ENCODE measurements at regions not wholly inside any gene's neighbourhood (a gene's known extent, or its start where the extent isn't known, plus 50 kb on each side); places are given as distances from the start of the nearest gene placed in this dataset.
"Not testable (repeated sequence)": the region's sequence is repeated elsewhere in the genome, so short reads cannot be mapped to it uniquely, and the experiment has no call there.

DNA sequence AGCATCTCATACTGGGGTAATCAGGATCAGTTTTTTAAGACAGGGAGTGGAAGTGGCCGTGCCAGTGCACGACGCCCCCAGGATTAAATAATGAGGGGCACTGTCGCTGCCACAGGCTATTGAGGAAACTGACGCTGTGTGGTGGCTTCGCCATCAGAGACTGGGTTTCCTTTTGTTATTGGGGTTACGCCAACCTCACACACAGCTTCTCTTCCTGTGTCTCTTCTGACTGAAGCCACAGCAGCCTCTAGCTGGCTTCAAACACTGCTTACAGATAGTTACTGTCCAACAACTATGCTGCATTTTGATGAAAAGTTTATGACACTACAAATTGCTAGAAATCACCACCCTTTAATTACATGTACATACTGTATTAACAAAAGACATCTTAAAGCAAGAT is 521.9 kb upstream of the SALL3 start:
- DNase-seq (ENCODE audit: low read depth): no peak

DNA sequence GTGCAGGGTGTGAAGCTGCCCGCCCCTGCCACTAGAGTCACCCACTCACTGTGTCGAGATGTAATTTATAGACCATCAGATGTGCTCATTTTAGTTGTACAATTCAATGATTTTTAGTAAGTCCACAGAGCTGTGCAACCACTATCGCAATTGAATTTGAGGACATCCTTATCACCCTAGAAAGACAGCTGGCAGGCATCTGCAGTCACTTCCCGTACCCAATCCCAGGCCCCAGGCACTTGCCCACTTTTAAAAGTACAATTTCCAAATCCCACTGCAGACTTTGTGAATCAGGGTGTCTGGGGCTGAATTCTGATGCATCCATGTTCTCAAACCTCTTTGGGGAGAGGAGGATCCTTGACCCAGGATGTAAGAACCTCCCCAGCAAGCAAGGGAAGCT is 521.3 kb upstream of the SALL3 start:
- no peak for DNase-seq (ENCODE audit: low read depth)

DNA sequence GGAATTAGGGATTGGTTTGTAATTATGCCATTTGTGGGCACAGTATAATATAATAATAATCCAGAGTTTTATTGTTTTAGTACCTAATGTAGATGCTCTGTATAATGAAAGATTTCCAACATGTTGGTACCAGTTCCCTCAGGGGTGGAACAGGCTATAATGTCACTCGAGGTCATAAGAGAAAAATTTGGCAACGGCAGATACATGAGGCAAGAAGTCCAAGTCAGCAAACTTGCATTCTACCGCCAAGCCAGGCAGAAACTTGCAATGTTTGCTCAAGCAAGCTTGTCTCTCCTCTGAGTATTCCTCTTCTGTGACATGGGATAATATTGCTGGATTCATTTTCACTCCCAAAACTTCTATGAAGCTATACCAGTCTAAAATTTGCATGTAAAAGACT is 520.0 kb upstream of the SALL3 start:
- no peak for DNase-seq (ENCODE audit: low read depth)

DNA sequence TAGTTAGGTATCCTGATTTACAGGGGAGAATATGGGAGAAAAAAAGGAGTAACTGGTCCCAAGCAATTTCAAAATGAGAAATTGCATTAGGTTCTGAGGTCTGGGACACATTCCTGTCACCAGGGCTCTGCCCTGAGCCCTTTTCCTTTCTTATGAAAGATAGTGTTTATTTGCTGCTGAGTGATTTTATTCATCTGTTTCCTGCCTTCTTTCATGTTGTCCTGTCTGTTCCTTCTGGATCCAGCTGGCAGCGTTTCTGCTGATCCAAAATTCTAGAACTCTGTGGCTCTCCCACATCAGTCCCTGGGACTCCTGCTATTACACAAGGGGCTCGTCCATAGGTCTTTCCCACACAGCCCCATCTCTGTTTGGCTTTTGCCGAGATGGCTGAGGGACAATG is 519.1 kb upstream of the SALL3 start:
- no peak for DNase-seq (ENCODE audit: low read depth)

DNA sequence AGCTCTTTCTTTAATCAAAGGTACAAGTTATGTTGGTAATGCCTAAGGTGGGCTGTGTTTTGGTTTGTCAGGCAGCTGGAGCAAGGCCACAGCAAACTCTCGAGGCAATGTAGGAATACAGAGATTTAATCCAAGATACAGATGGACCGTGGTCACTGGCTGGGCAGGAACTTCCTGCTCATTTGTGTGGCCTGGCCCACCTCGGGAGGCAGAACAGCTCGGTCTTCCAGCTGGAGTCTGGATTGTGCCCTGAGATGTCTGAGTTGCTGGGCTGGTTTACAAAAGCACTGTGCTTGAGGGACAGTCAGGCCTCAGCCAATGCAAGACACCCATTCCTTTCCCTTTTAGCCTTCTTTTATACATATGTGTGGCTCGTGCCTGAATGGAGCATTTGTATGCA is 506.1 kb upstream of the SALL3 start:
- no peak for DNase-seq (ENCODE audit: low read depth)

DNA sequence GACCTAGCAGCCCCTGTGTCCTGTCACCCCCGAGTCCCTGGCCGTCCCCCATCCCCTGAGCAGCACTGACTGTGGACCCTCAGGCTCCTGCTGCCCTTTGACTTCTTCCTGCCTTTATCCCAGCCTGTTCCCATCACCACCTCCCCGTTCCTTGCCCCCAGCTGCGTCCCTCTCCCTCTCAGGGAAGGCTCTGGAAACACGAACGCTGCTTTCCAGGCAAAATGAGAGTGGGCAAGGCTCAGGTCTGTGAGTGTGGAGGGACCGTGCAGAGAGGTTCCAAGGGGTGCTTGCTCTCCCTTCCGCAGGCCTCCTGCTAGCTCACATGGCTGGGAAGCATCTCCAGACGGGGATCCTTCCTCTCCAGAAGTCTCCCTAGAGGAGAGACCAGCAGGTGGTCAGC is 501.8 kb upstream of the SALL3 start:
- no peak for DNase-seq (ENCODE audit: low read depth)

DNA sequence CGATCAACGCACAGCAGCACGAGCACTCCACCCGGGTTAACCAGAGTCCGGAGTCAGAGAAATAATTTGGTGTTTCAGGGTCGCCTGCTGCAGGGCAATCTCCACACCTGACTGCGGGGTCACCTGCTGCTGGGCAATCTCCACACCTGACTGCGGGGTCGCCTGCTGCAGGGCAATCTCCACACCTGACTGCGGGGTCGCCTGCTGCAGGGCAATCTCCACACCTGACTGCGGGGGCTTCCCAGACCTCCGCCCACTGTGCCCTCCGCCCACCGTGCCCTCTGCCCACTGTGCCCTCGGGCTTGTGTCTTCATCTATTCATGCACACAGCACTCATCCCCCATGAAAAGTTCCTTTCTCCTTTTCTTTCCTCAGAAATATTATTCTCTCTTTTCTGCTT is 500.2 kb upstream of the SALL3 start:
- no peak for DNase-seq (ENCODE audit: low read depth)

DNA sequence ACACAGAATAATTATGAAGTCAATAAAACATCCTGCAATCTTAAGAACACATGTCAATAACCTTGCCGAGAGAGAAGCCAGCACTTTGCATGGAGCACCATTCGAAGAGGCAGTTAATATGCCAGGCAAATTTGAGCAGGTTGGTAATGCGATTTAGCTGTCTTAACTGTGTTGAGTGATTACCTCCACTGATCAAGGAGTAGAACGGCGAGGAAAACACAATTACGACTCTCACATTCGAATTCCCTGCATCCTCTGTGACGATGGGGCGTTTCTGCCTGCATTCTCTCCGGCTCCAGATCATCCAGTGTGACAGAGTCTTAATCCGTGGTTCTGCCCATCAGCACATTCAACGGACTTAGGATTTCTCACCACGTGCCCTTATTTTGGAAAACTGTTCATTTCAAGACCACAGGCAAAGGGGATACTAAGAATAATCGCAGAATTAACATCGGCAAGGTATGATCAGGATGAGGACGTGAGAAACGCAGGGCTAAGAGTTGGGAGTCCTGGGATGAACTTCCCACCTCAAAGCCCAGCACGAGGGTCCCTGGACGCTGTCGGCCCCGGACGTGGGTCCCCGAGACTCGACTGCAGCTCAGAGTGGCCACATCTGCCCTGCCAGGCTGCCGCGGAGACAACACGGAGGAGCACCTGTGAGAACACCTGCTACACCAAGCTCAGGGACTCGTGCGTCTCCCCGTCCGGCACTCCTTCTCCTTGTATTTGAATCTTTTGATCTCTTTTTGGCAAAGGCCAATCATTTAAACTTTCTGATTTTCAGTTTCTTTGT is 499.2 kb upstream of the SALL3 start:
- DNase-seq (ENCODE audit: low read depth): no peak

DNA sequence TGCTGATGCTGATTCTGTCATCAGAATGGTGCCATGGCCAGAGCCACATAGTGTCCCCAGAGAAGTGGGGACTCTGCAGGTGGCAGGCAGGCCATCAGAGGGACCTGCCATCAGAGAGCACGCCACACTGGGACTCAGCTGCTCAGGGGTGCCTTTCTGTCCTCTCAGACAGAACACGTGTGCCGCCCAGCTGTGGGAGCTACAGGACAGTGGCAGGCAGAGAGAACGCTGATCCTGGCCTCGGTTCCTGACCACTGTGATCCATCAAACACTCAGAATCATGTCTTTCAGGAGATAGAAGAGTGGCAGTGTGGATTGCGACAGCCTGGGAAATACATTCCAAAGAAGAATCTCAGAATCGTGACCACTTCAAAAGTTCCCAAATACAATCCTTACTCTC is 497.2 kb upstream of the SALL3 start:
- no peak for DNase-seq (ENCODE audit: low read depth)

DNA sequence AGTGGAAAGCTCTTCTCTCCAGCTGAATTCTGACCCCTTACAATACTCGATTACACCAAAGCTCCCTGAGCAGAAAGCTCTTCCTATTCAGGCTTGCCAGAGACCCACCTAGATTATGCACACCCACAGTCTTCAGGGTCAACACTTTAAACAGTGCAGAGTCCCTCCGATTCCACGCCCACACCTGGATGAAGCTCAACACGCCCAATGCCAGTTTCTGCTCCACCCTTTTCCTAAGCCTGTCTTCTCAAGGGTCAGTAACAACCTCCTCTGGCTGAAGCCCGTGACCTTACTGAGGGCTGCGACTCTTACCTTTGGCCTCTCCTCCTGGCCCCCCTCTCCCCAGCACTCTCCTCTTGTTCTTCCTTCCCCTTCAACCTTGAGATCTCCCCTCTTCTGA is 492.0 kb upstream of the SALL3 start:
- DNase-seq (ENCODE audit: low read depth): no peak

DNA sequence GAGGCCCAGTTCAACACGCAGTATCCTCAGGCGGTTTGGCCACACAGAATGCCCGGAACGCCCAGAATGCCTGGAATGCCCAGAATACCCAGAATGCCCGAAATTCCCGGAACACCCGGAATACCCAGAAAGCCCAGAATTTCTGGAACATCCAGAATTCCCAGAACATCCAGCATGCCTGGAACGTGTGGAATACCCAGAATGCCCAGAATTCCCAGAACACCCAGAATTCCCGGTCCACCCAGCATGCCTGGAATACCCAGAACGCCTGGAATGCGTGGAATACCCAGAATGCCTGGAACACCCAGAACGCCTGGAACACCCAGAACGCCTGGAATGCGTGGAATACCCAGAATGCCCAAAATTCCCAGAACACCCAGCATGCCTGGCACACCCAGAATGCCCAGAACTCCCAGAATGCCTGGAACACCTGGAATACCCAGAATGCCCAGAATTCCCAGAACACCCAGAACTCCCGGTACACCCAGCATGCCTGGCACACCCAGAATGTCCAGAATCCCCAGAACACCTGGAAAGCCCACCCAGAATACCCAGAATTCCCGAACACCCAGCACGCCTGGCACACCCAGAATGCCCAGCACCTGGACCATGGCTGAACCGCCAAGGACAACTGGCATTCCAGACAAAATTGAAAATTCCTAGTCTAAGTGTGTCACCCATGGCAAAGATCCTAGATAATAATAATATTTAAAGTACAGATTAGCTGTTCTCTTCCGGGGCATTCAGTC is 487.4 kb upstream of the SALL3 start:
- DNase-seq (ENCODE audit: low read depth): no peak

DNA sequence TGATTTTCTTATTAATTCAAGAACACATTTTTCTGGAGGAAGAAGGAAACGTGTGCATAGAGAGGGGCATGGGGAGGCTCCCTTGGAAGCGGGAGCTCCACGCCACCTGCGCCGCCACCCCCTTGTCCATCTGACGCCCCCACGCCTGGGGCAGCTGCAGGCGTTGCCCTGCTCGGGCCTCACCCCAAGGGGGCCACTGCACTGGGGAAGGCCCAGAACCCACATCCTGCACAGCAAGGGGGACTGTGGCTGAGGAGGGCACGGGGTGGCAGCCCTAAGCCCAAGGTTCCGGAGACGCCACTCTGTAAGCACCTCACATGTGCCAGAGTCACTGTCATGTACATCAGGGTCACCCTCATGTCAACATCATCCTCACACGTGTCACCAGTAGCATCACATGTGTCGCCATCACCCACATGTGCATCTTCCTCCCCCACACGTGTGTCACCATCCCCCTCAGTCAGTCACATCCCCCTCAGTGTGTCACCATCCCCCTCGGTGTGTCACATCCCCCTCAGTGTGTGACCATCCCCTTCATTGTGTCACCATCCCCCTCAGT is 486.7 kb upstream of the SALL3 start:
- no peak for DNase-seq (ENCODE audit: low read depth)

DNA sequence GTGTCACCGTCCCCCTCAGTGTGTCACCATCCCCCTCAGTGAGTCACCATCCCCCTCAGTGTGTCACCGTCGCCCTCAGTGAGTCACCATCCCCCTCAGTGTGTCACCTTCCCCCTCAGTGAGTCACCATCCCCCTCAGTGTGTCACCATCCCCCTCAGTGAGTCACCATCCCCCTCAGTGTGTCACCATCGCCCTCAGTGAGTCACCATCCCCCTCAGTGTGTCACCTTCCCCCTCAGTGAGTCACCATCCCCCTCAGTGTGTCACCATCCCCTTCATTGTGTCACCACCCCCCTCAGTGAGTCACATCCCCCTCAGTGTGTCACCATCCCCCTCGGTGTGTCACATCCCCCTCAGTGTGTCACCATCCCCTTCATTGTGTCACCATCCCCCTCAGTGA is 486.1 kb upstream of the SALL3 start:
- not testable (repeated sequence) for DNase-seq (ENCODE audit: low read depth)

DNA sequence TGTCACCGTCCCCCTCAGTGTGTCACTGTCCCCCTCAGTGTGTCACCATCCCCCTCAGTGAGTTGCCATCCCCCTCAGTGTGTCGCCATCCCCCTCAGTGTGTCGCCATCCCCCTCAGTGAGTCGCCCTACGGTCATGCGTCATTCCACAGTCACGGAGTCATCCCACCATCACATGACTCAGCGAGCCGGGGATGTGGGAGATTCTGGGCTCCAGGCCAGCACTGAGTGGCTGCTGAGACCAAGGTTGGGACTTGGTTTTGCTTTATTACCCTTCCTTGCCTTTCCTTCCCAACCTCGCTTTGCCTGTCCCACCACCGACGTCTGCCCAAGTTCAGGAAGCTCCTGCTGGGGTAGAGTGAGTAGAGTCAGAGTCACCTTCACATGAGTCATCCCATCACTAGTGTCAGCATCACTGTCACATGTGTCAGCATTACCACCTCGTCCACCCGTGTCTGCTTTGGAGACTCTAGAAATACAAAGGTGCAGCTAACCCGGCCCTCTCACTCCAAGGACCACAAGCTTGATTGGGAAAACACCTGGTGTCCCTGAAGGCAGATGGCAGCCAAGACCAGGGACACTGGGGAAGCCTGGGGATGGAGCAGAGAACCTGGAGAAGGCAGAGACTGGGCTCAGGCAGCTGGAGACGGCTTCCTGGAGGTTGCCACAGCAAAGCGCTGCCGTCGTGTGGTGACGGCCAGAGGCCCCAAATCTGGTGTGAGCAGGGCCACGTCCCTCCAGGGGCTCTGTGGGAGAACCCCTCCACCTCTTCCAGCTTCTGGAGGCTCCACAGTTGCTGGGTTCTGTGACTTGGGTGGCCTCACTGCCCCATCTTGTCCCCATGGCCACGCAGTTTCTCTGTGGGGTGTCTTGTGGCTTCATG is 485.2 kb upstream of the SALL3 start:
- no peak for DNase-seq (ENCODE audit: low read depth)

DNA sequence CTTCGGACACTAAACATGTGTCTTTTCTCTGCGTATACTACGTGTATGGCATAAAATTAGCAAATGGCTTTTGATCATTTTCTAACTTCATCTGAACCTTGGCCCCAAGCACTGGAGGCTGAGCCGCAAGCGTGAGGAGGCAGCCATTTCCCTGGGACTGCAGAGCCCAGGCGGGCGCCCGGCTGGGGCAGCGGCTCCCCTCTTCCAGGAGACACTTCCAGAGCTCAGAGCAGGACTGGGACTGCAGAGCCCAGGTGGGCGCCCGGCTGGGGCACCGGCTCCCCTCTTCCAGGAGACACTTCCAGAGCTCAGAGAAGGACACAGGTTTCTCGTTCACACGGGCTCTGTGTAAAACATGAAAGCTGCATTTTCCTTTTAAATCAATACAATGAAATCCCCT is 484.1 kb upstream of the SALL3 start:
- DNase-seq (ENCODE audit: low read depth): no peak

DNA sequence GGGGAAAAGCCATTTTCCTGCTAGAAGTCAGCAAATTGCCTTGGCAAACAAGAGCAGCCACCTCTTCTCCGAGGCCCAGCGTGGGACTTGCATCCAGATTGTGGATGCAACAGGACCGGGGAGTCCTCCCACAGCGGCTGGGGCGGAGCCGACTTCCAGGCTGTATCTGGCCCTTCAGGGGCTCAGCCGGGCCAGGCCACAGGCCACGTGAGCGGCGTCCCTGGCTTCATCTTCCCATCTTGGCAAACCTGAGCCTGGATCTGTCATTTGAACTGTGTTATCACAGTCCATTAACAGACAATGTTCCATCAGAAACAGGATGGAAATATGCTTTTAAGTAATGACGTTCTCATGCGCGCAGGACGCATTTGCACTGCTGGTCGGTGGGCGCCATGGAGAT is 483.5 kb upstream of the SALL3 start:
- DNase-seq (ENCODE audit: low read depth): no peak

DNA sequence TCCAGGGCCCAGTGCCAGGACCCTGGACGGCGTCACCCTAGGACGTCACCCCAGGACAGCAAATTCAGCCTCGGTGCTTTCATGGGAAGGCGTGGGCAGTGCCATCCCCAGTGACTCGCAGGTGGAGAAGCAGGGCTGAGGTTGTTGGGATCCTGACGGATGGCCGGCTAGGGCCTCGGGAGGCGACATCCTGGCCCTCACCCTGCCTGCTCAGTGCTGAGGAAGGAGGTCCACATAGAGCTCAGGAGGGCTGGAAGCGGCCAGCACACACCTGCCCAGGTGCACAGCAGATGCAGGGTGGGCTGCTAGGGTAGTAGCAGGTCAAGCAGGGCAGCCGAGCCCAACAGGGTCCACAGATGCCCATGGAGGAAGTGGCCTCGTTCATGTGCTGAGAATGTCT is 482.0 kb upstream of the SALL3 start:
- DNase-seq (ENCODE audit: low read depth): no peak

DNA sequence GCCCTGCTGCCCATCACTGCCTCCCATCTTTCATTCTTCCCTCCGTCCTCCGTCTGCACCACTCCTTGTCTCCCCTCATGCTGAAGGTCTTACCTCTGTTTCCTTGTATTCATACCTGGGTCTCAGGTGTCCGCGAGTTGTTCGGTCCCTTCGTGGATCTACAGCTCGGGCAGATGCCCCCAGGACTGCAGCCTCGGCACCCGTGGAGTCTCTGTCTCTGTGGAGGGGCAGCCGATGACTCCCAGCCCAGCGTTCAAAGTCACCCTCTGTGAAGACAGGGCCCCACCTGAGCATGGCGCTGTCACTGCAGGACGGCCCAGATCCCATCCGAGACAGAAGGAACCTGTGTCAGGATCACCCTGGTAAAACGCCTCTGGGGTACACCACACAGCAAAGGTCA is 480.0 kb upstream of the SALL3 start:
- no peak for DNase-seq (ENCODE audit: low read depth)

DNA sequence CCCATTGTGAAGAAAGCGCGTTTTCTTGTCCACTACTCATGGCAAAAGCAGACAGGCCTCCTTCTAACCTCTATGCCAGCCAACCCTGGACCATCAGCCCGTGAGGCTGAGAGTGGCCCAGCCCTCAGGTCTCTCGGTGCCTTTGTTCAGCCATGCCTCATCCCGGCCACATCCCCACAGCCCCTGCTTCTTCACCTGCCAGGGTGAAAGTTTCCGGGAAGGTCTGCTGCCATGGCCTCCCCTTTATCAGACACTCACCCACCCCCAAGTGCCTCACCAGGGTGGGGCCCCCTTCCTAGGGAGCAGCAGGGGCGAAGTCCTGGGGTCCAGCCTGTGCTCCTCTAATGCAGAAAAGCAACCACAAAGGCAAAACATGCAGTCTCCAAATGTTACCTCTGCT is 478.4 kb upstream of the SALL3 start:
- no peak for DNase-seq (ENCODE audit: low read depth)

DNA sequence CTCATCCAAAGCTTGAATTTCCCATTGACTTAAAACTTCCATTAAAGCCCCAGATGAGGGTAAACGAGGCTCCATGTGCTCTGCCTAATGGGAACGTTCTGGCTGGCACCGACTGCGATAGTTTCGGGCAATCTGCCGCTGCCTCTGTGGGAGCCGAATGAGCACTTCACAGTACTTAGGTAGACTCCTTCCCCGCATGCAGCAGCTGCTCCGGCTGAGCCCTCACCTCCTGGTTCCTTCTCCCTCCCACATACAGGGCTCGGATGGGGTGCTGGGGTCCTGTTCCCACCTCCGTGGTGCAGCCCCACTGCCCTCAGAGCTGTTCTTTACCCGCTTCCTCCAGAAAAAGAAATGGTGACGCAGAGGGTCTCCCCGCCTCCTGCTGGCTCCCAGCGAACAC is 476.5 kb upstream of the SALL3 start:
- no peak for DNase-seq (ENCODE audit: low read depth)

DNA sequence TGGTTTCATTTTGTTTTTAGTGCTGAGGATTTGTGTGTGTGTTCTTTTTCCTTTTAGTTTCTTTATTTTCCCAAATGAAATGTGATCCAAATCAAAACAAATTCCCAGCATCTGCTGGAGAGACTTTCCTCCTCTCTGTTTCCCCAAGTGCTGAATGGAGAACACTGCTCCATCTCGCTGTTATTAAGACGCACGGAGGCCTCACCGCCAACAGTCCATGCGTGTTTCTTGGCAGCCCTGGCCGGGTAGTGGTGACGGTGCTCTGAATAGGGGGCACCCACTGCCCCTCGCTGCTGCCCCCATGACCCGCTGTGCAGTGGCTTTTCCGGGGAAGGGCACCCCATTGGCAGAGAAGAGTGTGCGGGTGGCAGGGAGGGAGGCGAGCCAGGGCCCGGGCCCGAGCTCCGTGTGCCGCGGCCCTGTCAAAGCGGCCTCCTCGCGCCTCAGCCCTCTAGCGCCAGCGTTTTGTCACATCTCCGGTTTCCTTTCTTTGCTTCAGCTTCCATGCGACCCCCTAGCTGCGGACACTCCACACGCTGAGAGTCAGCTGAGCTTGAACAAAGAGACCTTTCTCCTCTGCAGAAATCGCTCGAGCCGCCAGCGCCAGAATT is 473.7 kb upstream of the SALL3 start:
- DNase-seq (ENCODE audit: low read depth): no peak

DNA sequence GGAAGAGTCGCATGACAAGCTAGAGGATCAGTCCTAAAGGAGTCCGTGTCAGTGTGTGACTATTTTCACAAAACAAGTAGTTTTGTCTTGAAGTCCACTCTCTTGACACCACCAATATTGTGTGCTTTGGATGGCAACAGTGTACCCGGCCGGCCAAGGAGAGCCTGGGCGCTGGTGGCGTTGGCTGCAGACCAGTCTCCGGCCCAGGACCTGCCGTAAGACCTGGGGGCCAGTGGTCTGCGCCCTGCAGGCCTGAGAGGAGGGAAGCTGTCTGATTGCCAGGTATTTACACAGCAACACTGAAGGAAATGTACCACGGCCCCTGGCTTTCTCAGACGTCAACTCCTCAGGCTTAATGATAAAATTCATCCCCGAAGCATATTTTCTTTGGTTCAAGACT is 472.4 kb upstream of the SALL3 start:
- no peak for DNase-seq (ENCODE audit: low read depth)

Data from activated gamma-delta T cell treated with anti-CD3 and anti-CD28 coated beads, Interleukin-2, amount 50 U/mL, for 16 hours (primary cell).